ENCODE measurements at regions not wholly inside any gene's neighbourhood (a gene's known extent, or its start where the extent isn't known, plus 50 kb on each side); places are given as distances from the start of the nearest gene placed in this dataset.

- no peaks in the 10 kb centered on the region for H3K79me2 ChIP-seq (ENCODE audit: control insufficient read depth, insufficient read depth, low read length)
- FAIRE-seq, result no peak
- ATAC-seq, result no peak
- H4K20me1 ChIP-seq (replicated peaks; ENCODE audit: control insufficient read depth, insufficient read depth, low read length), result no peaks in the 10 kb centered on the region
- no peaks in the 10 kb centered on the region for H3K9me3 ChIP-seq (replicated peaks; ENCODE audit: control insufficient read depth, insufficient read depth, low read depth, low read length)
- no TSS peak for BruUV-seq (replicated peaks)
- no peaks in the 10 kb centered on the region for H3K36me3 ChIP-seq (ENCODE audit: control insufficient read depth, insufficient read depth, low read length)
- 0% methylated on average over 1 of the region's 1 CpG for WGBS (ENCODE audit: insufficient coverage, low coverage, missing lambda C conversion rate)
- no peaks in the 10 kb centered on the region for H3K27me3 ChIP-seq (ENCODE audit: control insufficient read depth in 2 of 2, insufficient read depth in 2 of 2, low read length in 2 of 2)
- H3K4me1 ChIP-seq (replicated peaks in 1 of 2; ENCODE audit: control insufficient read depth in 2 of 2, insufficient read depth in 2 of 2, low read length in 2 of 2), result no peaks in the 10 kb centered on the region
- no peak overlapping the region for H3K4me3 ChIP-seq
- H2AFZ ChIP-seq (ENCODE audit: low read depth, low read length), result no peak overlapping the region
- no peaks in the 10 kb centered on the region for H3K9me1 ChIP-seq (ENCODE audit: control insufficient read depth, insufficient read depth, low read length)
- H3K27ac ChIP-seq (ENCODE audit: extremely low read depth, low read depth, low read length), result no peak overlapping the region
- ChIA-PET CTCF (ENCODE audit: low intra/inter-chr PET ratio) (no interaction called here), POLR2A (no interaction called here)
- no peak for DNase-seq (ENCODE audit: extremely low read depth in 1 of 4, low spot score in 3 of 4)
- in situ Hi-C loops (cut with MboI) (no loop called here), intact Hi-C loops (cut with micrococcal nuclease) (no loop called here)
- H3K9ac ChIP-seq (ENCODE audit: insufficient read depth in 1 of 2, low read depth in 2 of 2, low read length in 2 of 2), result no peak overlapping the region
- no peak overlapping the region for H3K4me2 ChIP-seq (ENCODE audit: insufficient read depth, low read length)
- TF ChIP-seq ZNF830 (CRISPR knock-in tag; IDR thresholded peaks at IDR 0.05) (no peak), CXXC5 (CRISPR knock-in tag; IDR thresholded peaks at IDR 0.05) (no peak), JUN (IDR thresholded peaks at IDR 0.05; ENCODE audit: borderline replicate concordance, low read depth, low read length) (no peak), JUN (CRISPR knock-in tag; IDR thresholded peaks at IDR 0.05; ENCODE audit: borderline replicate concordance) (no peak), ZBTB8A (IDR thresholded peaks at IDR 0.05; ENCODE audit: partially characterized antibody) (no peak), ZNF740 (CRISPR knock-in tag; IDR thresholded peaks at IDR 0.05) (no peak), ZNF740 (tag; IDR thresholded peaks at IDR 0.05) (no peak), NRF1 (conservative IDR thresholded peaks at IDR 0.05 in 1 of 2, IDR thresholded peaks at IDR 0.05 in 1 of 2) (no peak), ZNF696 (CRISPR knock-in tag; conservative IDR thresholded peaks at IDR 0.05) (no peak), TRIM28 (IDR thresholded peaks at IDR 0.05) (no peak), MAFF (IDR thresholded peaks at IDR 0.05; ENCODE audit: low read length) (no peak), HDAC1 (IDR thresholded peaks at IDR 0.05) (no peak), ZNF639 (CRISPR knock-in tag; conservative IDR thresholded peaks at IDR 0.05 in 1 of 2, IDR thresholded peaks at IDR 0.05 in 1 of 2) (no peak), ZKSCAN1 (IDR thresholded peaks at IDR 0.05; ENCODE audit: low read depth, low read length) (no peak), RUNX1 (IDR thresholded peaks at IDR 0.05; ENCODE audit: low read depth) (no peak), SPI1 (IDR thresholded peaks at IDR 0.05; ENCODE audit: borderline replicate concordance, low read depth, low read length) (no peak), ZNF398 (CRISPR knock-in tag; IDR thresholded peaks at IDR 0.05) (no peak)
These were observed 182.5 kb upstream of the AKR1E2 start for GRCh38 chr10:4643471-4643870.

Measured in K562 (cell line).